GM20431 (cell line): ENCODE measurements at regions not wholly inside any gene's neighbourhood (a gene's known extent, or its start where the extent isn't known, plus 50 kb on each side); places are given as distances from the start of the nearest gene placed in this dataset.
"Not testable (repeated sequence)": the region's sequence is repeated elsewhere in the genome, so short reads cannot be mapped to it uniquely, and the experiment has no call there.

Source experiments
- in situ Hi-C: fragments of 300-500 bp; cut with MseI, MboI; formaldehyde crosslinking; loops from one replicate; pipeline ENCODE4 v1.15.0; 2020; ENCODE audit warnings: low sequenced_read_pairs; ENCODE audit not compliant: unreplicated experiment

DNA sequence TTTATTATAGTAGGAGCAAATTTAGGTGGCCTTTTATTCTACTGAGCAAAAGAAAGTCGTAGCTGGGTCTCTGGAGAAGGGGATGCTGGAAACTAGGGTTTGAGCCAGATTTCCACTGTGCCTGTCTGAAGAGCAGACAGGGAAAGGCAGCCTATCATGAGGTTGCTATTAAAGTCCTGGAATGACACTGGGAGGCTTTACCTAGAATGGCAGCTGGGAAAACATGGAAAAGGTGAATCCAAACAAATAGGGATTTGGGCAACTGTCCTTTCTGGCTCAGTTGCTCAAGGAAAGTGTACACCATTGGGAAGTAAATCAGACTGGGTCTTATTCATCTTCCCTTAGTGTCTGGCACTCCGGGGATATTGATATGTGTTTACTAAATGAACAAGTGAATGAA, 154.6 kb downstream of the MTX2 start:
- in situ Hi-C loops, result no loop called here

DNA sequence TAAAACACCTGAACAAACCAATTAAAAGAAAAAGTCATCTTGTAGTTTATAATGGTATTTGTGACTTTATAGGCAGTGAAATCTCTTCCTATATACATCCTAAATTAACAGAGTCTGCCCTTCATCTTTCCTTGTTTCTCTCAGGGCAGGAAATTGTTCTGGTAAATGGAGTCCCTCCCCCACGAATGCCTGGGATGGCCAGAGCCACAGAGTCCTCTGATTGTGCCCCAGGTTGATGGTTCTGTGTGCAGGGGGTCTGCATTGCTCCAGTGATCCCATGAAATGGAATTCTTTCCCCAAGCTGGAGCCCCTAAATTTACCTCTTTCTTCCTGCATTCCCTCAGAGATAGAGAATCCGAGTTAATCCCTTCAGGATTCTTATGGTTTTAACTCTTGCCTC, 155.5 kb downstream of the MTX2 start:
- in situ Hi-C loops, result no loop called here

- in situ Hi-C loops, result no loop called here
Measured at GRCh38 chr2:176427549-176427948, 158.3 kb downstream of the MTX2 start.

GRCh38 chr2:176428944-176429469, 159.8 kb downstream of the MTX2 start:
- in situ Hi-C loops, result not testable (repeated sequence)

- in situ Hi-C loops, result no loop called here
Measured at GRCh38 chr2:176432434-176432833, 163.2 kb downstream of the MTX2 start.

- in situ Hi-C loops, result no loop called here
Measured at GRCh38 chr2:176435729-176436128, 166.5 kb downstream of the MTX2 start.

GRCh38 chr2:176443946-176444345, 174.7 kb downstream of the MTX2 start:
- in situ Hi-C loops, result no loop called here

- in situ Hi-C loops, result no loop called here
Measured at GRCh38 chr2:176445956-176446355, 176.7 kb downstream of the MTX2 start.

GRCh38 chr2:176446718-176447414, 177.6 kb downstream of the MTX2 start:
- in situ Hi-C loops, result no loop called here

DNA sequence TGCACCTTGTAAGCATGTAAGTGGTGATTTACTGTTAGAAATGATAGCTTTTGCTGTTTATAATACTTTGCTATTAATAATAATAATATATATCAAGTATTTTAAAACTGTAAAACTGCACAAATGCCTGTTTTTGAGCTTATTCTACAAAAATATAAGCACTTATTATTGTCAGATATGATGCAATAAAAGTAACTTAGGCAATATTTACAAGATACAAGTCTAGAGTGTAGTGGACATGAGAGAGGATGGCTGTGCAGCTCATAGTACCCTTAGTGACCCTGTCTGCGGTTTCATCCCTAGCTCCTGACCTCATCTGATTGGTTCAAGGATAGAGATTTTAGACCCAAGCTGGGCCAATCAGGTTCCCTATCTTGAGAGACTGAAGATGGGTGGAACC, 178.4 kb downstream of the MTX2 start:
- in situ Hi-C loops, result no loop called here

DNA sequence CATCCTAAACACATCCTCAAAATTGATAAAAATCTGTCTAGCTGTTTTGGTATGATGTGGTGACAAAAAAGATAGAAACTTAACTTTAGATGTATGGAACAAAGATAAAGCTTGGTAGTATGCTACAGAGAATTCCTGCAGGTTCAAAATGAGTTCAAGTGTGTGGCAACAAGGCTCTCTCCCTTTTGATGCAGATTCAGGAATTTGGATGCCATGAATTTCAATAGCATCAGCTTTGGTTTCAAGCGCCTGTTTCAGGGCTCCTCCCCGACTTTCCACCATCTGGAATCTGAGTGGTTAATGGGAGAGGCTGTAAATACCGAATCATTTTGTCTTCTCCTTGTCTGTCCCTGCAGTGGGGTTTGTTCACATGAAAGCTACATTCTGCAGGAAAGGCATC, 180.6 kb downstream of the MTX2 start:
- in situ Hi-C loops, result loop anchor here (10.0 to 25.0 kb wide), 2 partner anchors 305 to 687 kb away; no protein-coding TSS in a partner anchor

GRCh38 chr2:176453784-176454183, 184.5 kb downstream of the MTX2 start:
- in situ Hi-C loops, result loop anchor here (10.0 to 25.0 kb wide), 2 partner anchors 309 to 684 kb away; no protein-coding TSS in a partner anchor

DNA sequence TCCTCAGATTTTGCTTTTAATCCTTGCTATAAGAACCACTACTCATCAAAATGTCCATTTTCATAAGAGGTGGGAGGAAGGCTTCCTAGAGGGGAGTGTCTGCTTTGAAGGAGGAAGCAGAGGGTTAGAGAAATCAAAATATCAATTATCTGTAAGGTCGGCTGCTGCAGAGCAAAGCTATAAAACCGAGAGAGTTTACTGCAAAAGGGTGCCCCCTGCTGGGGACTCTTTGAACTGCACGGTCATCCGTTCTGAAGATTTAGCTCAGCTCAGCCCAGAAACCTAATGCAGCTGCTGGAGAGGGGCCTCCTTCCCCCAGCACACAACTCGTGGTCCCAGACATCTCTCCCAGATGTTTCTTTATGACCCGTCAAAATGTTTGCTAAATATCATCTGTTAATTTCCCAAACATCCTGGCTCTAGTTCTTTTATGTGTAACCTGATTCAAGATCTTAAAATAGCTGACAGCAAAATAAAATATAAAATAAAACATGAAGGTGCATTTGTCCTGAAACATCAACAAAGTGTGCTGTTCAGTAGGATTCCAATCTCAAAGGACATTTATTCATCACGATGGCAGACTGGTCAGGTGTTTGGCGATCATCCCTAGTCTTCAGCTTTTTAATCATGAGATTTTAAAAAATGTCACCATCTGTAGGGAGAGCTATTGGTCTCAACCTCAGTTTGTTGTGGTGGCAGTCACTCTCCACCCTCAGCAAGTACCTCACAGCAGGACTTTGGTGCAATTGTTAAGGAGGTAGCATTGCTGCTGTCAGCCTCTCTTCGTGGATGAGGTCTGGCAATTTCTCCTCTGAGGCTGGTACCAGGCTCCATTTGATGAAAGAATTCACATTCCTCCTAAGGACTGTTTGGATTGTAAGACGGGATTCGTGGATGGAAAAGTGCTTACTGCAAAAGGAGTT, 185.9 kb downstream of the MTX2 start:
- in situ Hi-C loops, result loop anchor here (10.0 to 25.0 kb wide), 2 partner anchors 310 to 682 kb away; no protein-coding TSS in a partner anchor

- in situ Hi-C loops, result loop anchor here (10.0 to 25.0 kb wide), 2 partner anchors 311 to 681 kb away; no protein-coding TSS in a partner anchor
Measured at GRCh38 chr2:176455816-176456291, 186.6 kb downstream of the MTX2 start.

DNA sequence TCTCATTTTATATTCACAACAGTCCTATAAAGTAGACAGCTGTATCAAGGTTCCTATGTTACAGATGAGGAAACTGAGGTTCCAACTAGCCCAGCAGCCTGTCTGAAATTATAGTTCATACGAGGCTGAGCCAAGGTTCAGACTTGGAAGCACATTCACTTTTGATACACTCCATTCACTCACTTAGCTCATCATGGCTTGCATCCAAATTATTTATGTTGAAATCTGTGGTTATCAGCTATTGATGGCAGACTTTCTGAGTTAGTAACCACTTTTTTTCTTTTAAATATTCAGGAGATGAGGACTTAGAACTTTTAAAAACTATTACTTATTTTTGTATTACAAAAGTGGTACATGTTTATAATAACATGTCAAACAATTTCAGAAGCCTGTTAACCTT, 188.2 kb downstream of the MTX2 start:
- in situ Hi-C loops, result loop anchor here (10.0 to 25.0 kb wide), 2 partner anchors 313 to 680 kb away; no protein-coding TSS in a partner anchor

DNA sequence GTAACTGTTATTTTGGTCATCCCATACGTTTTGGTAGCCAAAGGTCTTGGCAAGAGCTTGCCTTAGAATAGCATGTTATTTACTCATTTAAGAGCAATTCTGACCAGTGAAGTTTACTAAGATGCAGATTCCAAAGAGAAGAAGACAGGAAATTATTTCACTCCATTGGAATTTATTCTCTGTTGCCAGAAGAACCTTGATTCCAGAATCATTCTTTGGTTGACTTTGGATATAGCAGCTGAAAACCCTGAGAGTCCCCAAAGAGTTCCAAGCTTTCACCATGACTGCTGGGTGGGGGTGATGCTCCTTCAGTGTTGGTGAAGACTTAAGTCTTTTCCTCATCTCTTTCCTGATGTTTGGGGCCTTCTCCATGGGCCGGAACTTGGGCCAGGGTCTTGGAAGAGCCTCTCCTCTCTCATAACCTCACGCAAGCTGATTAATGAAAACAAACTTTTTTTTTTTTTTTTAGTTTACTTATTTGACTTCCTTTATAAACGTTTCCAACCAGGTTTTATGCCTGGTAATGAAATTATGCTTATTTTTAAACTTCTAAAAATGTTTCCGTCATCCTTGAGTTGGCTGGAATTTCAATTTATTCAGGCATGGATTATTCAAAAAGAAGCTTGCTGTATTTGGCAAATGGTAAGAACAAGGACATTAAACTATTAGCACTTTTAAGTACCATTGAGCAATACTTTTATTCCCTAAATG, 192.0 kb downstream of the MTX2 start:
- in situ Hi-C loops, result loop anchor here (25.0 kb wide), 1 partner anchor 676 kb away; no protein-coding TSS in a partner anchor

- in situ Hi-C loops, result loop anchor here (25.0 kb wide), 1 partner anchor 675 kb away; no protein-coding TSS in a partner anchor
Measured at GRCh38 chr2:176461809-176462670, 192.8 kb downstream of the MTX2 start.

GRCh38 chr2:176463546-176463945, 194.3 kb downstream of the MTX2 start:
- in situ Hi-C loops, result loop anchor here (25.0 kb wide), 1 partner anchor 674 kb away; no protein-coding TSS in a partner anchor
